ENCODE measurements at regions not wholly inside any gene's neighbourhood (a gene's known extent, or its start where the extent isn't known, plus 50 kb on each side); places are given as distances from the start of the nearest gene placed in this dataset.

- WGBS, 3 donors, result 33 to 80% (median 79%) methylated on average over 1 of the region's 1 CpG
- no peaks in the 10 kb centered on the region for H3K27me3 ChIP-seq
- TF ChIP-seq, protein P1, sequence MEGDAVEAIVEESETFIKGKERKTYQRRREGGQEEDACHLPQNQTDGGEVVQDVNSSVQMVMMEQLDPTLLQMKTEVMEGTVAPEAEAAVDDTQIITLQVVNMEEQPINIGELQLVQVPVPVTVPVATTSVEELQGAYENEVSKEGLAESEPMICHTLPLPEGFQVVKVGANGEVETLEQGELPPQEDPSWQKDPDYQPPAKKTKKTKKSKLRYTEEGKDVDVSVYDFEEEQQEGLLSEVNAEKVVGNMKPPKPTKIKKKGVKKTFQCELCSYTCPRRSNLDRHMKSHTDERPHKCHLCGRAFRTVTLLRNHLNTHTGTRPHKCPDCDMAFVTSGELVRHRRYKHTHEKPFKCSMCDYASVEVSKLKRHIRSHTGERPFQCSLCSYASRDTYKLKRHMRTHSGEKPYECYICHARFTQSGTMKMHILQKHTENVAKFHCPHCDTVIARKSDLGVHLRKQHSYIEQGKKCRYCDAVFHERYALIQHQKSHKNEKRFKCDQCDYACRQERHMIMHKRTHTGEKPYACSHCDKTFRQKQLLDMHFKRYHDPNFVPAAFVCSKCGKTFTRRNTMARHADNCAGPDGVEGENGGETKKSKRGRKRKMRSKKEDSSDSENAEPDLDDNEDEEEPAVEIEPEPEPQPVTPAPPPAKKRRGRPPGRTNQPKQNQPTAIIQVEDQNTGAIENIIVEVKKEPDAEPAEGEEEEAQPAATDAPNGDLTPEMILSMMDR (IDR thresholded peaks at IDR 0.05), result no peak
- TF ChIP-seq EP300 (IDR thresholded peaks at IDR 0.05), result no peak
- TF ChIP-seq POLR2A (IDR thresholded peaks at IDR 0.05), result no peak
- no peaks in the 10 kb centered on the region for H3K36me3 ChIP-seq
- no peak overlapping the region for H3K27ac ChIP-seq
- H3K9me3 ChIP-seq, result no peaks in the 10 kb centered on the region
- H3K4me1 ChIP-seq (ENCODE audit: insufficient read depth), result no peaks in the 10 kb centered on the region
- intact Hi-C loops (cut with DNase I), result no loop called here
- DNase-seq, result no peak
- no peak overlapping the region for H3K4me3 ChIP-seq
Observed at GRCh38 chr13:64845110-64845509, 2385.0 kb downstream of the PCDH9 start.

- Histone ChIP-seq H3K9me3 (no peaks in the 10 kb centered on the region), H3K4me1 (ENCODE audit: insufficient read depth) (no peaks in the 10 kb centered on the region), H3K27ac (no peak overlapping the region), H3K36me3 (no peaks in the 10 kb centered on the region), H3K27me3 (no peaks in the 10 kb centered on the region), H3K4me3 (no peak overlapping the region)
- intact Hi-C loops (cut with DNase I), result no loop called here
- 63 to 72% (median 70%) methylated on average over 2 of the region's 2 CpGs for WGBS, 3 donors
- TF ChIP-seq EP300 (IDR thresholded peaks at IDR 0.05), result no peak
- no peak for DNase-seq
Observed at GRCh38 chr13:64819081-64819480, 2411.1 kb downstream of the PCDH9 start.

- TF ChIP-seq POLR2A (IDR thresholded peaks at IDR 0.05) (no peak), EP300 (IDR thresholded peaks at IDR 0.05) (no peak)
- TF ChIP-seq, protein P1 (IDR thresholded peaks at IDR 0.05), result no peak
- no peaks in the 10 kb centered on the region for H3K4me1 ChIP-seq (ENCODE audit: insufficient read depth)
- DNase-seq, result no peak
- H3K27me3 ChIP-seq, result no peaks in the 10 kb centered on the region
- no peaks in the 10 kb centered on the region for H3K36me3 ChIP-seq
- H3K4me3 ChIP-seq, result no peak overlapping the region
- intact Hi-C loops (cut with DNase I), result no loop called here
- WGBS, 3 donors, result 75 to 89% (median 87%) methylated on average over 3 of the region's 3 CpGs
- no peak overlapping the region for H3K27ac ChIP-seq
- H3K9me3 ChIP-seq, result no peaks in the 10 kb centered on the region
Observed at GRCh38 chr13:64817691-64818090, 2412.4 kb downstream of the PCDH9 start.

DNA sequence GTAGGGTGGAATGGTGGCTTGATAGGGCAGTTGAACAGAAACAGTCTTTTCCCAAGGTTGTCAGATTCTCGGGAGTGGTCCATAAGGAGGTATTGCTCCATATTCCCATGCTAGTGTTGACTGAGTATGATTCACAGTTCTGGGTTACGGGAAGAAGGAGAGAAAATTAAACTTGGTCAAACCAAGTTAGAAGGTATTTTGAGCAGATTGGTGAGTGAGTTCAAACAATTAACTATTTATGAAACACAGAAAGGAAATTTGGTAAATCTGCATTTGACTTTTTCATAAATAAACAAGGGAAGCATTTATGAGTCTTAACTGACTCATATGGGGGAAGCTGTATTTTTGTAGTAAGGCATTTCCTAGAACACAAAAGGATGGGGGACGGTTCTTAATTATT, 2419.4 kb downstream of the PCDH9 start:
- Histone ChIP-seq H3K27ac (no peak overlapping the region), H3K4me3 (no peak overlapping the region), H3K9me3 (no peaks in the 10 kb centered on the region), H3K4me1 (ENCODE audit: insufficient read depth) (no peaks in the 10 kb centered on the region), H3K36me3 (no peaks in the 10 kb centered on the region), H3K27me3 (no peaks in the 10 kb centered on the region)
- 77 to 83% (median 82%) methylated on average over 3 of the region's 3 CpGs for WGBS, 3 donors
- no peak for DNase-seq
- TF ChIP-seq POLR2A (IDR thresholded peaks at IDR 0.05) (no peak), EP300 (IDR thresholded peaks at IDR 0.05) (no peak)
- TF ChIP-seq, protein P1 (IDR thresholded peaks at IDR 0.05), result no peak
- intact Hi-C loops (cut with DNase I), result no loop called here

GRCh38 chr13:64808704-64809103, 2421.4 kb downstream of the PCDH9 start:
- no peak overlapping the region for H3K4me3 ChIP-seq
- no peaks in the 10 kb centered on the region for H3K9me3 ChIP-seq
- TF ChIP-seq EP300 (IDR thresholded peaks at IDR 0.05), result no peak
- TF ChIP-seq, protein P1 (IDR thresholded peaks at IDR 0.05), result no peak
- TF ChIP-seq POLR2A (IDR thresholded peaks at IDR 0.05), result no peak
- H3K36me3 ChIP-seq, result no peaks in the 10 kb centered on the region
- intact Hi-C loops (cut with DNase I), result no loop called here
- WGBS, 3 donors, result 85 to 90% (median 87%) methylated on average over 4 of the region's 4 CpGs
- H3K4me1 ChIP-seq (ENCODE audit: insufficient read depth), result no peaks in the 10 kb centered on the region
- no peaks in the 10 kb centered on the region for H3K27me3 ChIP-seq
- no peak for DNase-seq
- H3K27ac ChIP-seq, result no peak overlapping the region

Measured in ovary (tissue), 7 donors.